ENCODE measurements at regions not wholly inside any gene's neighbourhood (a gene's known extent, or its start where the extent isn't known, plus 50 kb on each side); places are given as distances from the start of the nearest gene placed in this dataset.
"Not testable (repeated sequence)": the region's sequence is repeated elsewhere in the genome, so short reads cannot be mapped to it uniquely, and the experiment has no call there.

DNA sequence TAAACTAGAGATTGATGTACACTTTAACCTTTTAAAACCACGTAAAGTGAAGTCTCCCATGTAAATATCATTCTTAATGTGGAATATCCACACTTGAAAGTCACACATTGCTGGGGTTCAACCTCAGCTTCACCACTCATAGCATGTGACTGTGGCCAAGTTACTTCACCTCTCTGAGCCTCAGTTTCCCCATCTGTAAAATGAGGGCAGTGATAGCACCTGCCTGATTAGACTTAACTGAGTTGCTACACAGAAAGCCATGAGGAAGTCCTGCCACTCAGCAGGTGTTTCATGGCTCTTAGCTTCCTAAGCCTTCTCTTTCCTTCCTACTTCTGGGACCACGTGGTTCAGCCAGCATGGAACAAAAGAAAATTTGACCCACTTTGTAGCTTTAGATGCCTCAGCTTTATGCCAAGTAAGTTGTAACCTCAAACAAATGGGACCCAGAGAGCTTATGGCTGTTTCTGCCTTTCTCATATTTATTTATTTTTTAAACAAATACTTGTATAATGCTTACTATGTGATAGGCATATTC, 277.3 kb upstream of the KLF3 start:
- no peak for FAIRE-seq

DNA sequence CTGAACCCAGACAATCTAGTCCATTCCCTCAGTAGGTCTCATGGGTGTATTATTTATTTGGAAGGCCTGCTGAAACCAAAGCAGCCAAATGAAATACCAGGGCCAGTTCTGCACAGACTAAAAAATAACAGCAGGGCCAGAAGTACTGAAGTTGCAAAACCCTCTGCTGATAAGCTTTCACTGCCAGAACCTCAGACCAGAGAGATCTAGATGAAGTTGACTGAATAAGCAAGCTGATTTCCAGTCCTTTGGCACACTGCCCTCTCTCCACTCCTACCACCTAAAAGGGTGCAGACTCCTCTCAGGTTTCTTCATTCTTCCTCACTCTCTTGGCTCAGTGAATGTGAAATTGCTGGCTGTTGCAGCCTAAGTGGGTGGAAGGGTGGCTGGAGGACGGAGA, 276.7 kb upstream of the KLF3 start:
- DNase-seq (ENCODE audit: insufficient read length, low spot score) (no peak), FAIRE-seq (no peak)
- no peak for TF ChIP-seq POLR2A (IDR thresholded peaks at IDR 0.05; ENCODE audit: low read depth, low read length)

More for the DNA sequence above, 277.3 kb upstream of the KLF3 start:
- DNase-seq (ENCODE audit: insufficient read length, low spot score), result no peak
- no peak for TF ChIP-seq POLR2A (IDR thresholded peaks at IDR 0.05; ENCODE audit: low read depth, low read length)

DNA sequence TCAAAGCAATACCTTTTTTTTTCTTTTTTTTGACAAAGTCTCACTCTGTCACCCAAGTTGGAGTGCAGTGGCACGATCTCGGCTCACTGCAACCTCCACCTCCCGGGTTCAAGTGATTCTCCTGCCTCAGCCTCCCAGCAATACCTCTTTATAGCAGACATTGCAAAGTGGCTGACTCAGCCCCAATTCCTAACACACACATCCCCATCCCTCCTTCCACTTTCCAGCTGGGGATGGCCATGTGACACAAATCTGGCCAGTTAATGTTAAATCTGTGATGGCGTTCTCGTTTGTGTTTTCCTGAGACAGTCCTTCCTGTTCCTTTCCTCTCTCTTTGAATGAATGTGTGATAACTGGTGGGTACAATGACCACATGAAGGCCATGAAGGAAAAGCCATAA, 276.2 kb upstream of the KLF3 start:
- no peak for DNase-seq (ENCODE audit: insufficient read length, low spot score)
- no peak for TF ChIP-seq POLR2A (IDR thresholded peaks at IDR 0.05; ENCODE audit: low read depth, low read length)
- no peak for FAIRE-seq

DNA sequence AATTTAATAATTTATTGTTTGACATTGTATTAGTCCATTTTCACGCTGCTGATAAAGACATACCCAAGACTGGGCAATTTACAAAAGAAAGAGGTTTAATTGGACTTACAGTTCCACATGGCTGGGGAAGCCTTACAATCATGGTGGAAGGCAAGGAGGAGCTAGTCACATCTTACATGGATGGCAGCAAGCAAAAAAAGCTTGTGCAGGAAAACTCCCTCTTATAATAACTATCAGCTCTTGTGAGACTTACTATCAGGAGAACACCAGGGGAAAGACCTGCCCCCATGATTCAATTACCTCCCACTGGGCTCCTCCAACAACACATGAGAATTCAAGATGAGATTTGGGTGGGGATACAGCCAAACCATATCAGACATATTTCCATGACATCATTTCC, 275.1 kb upstream of the KLF3 start:
- FAIRE-seq, result not testable (repeated sequence)

DNA sequence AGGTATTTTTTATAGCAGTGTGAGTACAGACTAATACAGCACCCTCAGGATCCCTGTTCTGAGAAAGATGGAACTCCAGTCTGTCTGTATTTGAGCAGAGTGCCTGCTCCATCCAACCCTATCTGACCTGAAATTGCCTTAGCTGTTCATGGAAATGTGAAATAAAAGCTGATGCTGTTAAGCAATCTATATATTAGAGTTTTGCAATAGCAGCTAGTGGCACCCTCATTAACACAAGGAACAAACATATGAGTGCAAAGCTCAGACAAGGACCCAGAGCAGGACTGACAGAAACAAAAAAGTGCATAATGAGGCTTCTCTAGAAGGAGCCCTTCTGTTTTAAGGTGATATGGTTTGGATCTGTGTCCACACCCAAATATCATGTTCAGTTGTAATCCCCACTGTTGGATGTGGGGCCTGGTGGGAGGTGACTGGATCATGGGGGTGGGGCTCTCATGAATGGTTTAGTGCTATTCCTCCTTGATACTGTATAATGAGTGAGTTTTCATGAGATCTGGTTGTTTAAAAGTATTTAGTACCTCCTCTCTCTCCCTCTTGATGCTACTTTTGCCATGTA, 272.9 kb upstream of the KLF3 start:
- no peak for FAIRE-seq
- DNase-seq (ENCODE audit: insufficient read length, low spot score), result no peak
- TF ChIP-seq POLR2A (IDR thresholded peaks at IDR 0.05; ENCODE audit: low read depth, low read length), result no peak

More for the DNA sequence above, 275.1 kb upstream of the KLF3 start:
- not testable (repeated sequence) for DNase-seq (ENCODE audit: insufficient read length, low spot score)

DNA sequence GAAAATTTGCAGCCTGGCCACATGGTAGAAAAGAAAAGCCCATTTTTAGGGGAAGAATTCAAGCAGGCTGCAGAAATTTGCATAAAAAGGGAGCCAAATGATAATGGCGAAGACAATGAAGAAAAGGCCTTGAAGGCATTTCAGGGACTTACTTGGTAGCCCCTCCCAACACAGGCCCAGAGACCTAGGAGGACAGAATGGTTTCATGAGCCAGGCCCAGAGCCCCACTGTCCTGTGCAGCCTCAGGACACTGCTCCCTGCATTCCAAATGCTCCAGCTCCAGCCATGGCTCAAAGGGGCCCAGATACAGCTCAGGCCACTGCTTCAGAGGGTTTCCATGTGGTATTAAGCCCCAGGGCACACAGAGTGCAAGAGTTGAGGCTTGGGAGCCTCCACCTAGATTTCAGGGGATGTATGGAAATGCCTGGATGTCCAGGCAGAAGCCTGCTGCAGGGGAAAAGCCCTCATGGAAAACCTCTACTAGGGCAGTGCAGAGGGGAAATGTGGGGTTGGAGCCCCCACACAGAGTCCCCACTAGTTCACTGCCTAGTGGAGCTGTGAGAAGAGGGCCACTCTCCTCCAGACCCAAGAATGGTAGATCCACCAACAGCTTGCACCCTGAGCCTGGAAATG, 271.7 kb upstream of the KLF3 start:
- no peak for TF ChIP-seq POLR2A (IDR thresholded peaks at IDR 0.05; ENCODE audit: low read depth, low read length)
- no peak for FAIRE-seq
- DNase-seq (ENCODE audit: insufficient read length, low spot score), result no peak

DNA sequence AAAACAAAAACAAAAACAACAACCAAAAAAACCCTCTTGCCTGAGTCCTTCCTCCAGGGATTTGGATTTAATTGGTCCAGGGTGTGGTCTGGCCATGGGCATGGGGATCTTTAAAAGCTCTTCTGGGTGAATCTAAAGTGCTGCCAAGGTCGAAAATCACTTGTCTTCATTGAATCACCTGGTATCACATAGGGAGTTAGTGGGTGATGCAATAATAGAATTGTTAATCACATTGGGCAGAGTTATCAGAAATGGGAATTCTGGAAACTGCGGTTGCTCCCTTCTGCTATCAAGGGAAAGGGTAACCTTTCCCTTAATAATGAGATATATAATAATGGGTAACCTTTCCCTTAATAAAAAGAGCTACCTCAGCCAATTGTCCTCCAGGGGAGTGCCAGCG, 267.9 kb upstream of the KLF3 start:
- FAIRE-seq, result no peak
- TF ChIP-seq POLR2A (IDR thresholded peaks at IDR 0.05; ENCODE audit: low read depth, low read length), result no peak
- no peak for DNase-seq (ENCODE audit: insufficient read length, low spot score)

DNA sequence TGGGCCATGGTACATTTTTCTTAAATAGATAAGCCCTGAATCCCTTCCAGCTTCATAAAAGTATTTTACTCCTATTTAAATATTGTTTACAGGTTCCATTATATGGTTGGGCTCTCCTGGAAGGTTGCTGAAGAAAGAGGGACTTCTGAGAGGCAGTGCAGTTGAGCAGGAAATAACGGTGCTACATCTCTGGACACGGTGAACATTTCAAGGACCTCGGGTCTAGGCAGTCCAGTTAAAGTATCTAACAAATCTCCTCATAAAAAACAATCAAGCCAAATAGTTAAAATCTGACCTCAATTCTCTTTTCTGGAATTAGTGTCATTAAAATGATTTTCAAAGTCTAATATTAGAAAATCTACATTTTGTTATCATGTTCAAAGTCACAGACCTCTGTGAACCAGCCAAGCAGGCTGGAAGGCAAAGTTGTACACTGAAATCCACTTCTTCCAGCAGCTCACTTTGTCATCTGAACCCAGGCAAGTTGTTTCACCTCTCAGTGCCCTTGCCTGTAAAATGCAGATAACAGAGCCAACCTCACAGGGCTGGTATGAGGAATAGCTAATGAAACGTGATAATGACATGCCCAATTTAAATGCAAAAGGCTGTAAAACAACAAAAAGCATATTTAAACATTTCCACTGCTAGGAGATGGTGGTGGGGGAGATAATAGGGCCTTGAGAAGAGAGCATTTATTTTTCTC, 267.0 kb upstream of the KLF3 start:
- TF ChIP-seq POLR2A (IDR thresholded peaks at IDR 0.05; ENCODE audit: low read depth, low read length), result no peak
- FAIRE-seq (no peak), DNase-seq (ENCODE audit: insufficient read length, low spot score) (no peak)

DNA sequence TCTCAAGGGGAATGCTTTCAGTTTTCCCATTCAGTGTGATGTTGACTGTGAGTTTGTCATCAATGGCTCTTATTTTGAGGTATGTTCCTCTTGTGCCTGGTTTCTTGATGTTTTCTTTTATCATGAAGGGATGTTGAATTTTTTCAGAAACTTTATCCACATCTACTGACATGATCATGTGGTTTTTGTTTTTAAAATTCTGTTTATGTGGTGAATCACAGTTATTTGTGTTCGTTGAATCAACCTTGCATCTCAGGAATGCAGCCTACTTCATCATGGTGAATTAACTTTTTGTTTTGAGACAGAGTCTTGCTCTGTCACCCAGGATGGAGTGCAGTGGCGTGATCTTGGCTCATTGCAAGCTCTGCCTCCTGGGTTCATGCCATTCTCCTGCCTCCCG, 263.1 kb upstream of the KLF3 start:
- DNase-seq (ENCODE audit: insufficient read length, low spot score) (no peak), FAIRE-seq (no peak)
- TF ChIP-seq POLR2A (IDR thresholded peaks at IDR 0.05; ENCODE audit: low read depth, low read length), result no peak

DNA sequence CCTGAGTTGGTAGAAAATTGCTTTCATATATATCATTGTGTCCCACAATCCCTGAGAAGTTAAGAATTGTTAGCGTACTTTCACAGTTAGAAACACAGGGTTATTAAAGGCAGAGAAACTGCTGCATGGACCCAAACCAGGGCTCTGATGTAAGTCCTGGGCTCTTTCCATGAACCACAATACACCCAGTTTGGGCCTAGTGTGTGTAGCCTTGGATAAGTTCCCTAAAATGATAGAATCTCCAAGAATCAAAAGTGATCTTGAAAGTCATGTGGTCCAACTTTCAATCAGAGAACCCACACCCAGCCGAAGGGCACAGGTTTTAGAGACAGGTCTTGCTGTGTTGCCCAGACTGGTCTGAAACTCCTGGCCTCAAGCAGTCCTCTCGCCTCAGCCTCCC, 257.8 kb upstream of the KLF3 start:
- FAIRE-seq (no peak), DNase-seq (ENCODE audit: insufficient read length, low spot score) (no peak)
- no peak for TF ChIP-seq POLR2A (IDR thresholded peaks at IDR 0.05; ENCODE audit: low read depth, low read length)

DNA sequence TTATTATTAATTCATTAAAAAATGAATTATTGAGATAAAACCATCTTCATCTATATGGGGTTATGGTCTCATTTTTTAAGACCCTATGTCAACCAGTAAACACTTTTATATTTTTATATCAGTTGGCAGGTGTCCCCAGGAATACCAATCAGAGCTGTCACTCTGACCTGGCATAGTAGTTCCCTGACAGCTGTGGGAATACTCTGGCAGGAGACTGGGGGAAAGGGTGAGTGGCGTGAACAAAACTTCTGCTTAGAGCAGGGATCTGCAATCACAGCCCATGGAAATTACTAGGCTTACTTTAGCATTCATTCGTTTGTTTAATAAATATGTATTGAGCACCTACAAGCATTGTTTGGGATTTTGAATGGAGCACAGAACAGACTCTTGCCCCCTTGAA, 254.1 kb upstream of the KLF3 start:
- no peak for DNase-seq (ENCODE audit: insufficient read length, low spot score)
- no peak for FAIRE-seq
- no peak for TF ChIP-seq POLR2A (IDR thresholded peaks at IDR 0.05; ENCODE audit: low read depth, low read length)

DNA sequence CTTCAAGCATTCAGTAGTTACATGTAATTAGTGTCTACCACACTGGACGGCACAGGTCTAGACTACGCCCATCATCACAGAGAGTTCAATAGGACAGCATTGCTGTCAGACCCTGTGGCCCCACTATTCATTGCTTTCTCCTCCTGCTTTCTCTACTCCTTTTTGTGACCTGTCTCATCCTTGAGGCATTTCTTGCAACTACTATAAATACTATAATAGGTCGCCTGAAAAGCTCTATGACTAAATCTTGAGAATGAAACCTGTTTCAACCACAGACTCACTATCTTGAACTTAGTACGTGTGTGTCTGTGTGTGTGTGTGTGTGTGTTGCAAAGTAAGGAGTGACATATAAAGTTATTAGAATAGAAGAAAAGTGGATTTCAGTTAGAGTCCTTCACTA, 252.9 kb upstream of the KLF3 start:
- TF ChIP-seq POLR2A (IDR thresholded peaks at IDR 0.05; ENCODE audit: low read depth, low read length), result no peak
- DNase-seq (ENCODE audit: insufficient read length, low spot score) (no peak), FAIRE-seq (no peak)

DNA sequence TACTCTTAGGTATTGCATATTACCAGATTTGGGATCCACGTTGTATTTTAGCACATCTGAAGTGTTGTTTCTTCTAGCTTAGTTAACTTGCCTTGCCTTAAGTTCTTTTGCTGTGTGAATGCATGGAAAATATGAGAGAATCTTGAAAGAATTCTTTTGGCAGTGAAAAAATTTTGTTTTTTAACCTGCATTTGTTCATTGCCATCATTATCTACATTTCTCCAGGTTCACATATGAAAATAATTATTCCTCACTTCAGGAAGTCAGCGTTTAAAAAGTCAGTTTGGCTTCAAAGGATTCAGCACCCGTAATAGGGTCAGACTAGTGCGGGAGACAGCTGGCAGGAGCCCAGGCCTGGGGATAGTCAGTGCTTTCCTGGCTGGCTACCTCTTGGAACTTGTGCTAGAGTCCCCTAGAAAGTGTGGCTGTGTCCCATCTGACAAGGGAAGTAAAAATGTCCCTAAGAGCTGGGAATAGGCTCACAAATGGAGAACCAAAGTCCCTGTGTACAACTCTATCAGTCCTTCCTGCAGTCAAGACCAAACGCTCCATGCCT, 251.9 kb upstream of the KLF3 start:
- no peak for FAIRE-seq
- no peak for DNase-seq (ENCODE audit: insufficient read length, low spot score)
- no peak for TF ChIP-seq POLR2A (IDR thresholded peaks at IDR 0.05; ENCODE audit: low read depth, low read length)

DNA sequence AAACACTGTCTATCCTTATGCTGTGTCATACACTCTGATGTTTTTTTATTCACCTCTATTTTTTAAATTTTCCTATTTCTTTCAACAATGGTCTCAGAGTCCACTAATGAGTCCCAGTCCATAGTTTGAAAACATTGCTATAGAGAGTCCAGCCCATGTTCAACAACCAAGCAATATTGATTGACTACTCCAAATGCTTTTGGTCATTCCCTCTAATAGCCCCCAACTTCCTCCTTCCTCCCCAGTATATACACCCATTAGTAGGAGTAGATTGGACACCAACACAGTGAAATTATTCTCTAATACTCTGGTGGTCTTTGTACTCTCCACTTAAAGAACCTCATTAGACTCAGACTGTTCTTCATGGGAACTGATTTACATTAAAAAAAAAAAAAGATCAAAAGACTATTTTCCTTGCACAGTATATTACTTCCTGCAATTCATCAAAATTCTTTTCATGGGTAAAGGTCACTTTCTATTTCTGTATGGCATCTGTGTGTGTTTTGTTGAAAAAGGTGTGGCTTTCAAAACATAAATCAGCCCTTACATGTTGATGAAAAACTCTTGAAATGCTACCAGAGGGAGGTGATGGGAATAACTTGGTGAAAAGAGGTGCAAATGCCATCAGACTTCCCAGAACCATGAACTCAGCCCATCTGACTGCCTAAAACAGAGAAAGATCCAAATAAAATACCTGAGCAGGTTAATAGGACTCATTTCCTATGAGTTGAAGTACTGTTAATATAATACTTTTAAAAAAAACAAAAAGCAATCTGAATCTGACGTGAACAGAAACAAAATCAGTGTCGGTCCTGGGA, 250.3 kb upstream of the KLF3 start:
- no peak for DNase-seq (ENCODE audit: insufficient read length, low spot score)
- no peak for FAIRE-seq
- no peak for TF ChIP-seq POLR2A (IDR thresholded peaks at IDR 0.05; ENCODE audit: low read depth, low read length)

Data from H54 (cell line).